ENCODE measurements at regions not wholly inside any gene's neighbourhood (a gene's known extent, or its start where the extent isn't known, plus 50 kb on each side); places are given as distances from the start of the nearest gene placed in this dataset.
"Not testable (repeated sequence)": the region's sequence is repeated elsewhere in the genome, so short reads cannot be mapped to it uniquely, and the experiment has no call there.

DNA sequence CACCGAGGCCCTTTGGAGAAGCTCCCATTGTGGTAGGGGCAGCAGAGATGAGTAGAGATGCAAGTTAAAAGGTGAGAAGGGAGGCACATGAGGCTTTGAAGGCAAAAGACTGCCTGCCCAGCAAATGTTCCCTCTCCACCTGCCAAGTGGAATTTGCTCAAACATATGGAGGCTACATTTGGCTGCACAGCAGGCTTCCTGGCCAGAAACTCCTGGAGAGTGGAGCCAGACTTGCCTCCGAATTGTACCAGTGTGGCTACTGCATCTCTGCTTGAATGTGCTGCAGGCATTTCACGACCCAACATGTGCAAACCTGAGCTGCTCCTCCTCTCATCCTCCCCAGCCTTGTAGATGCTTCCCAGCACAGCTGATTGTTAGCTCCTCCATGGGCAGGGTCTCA lies 229.2 kb downstream of the ZNF621 start:
- Histone ChIP-seq H3K4me2 (ENCODE audit: unreplicated experiment) (no peak overlapping the region), H3K9me2 (ENCODE audit: insufficient read depth) (no peaks in the 10 kb centered on the region), H3K79me2 (ENCODE audit: insufficient read depth) (no peaks in the 10 kb centered on the region), H3K27me3 (replicated peaks; ENCODE audit: insufficient read depth) (no peaks in the 10 kb centered on the region), H3K36me3 (ENCODE audit: low read depth) (no peaks in the 10 kb centered on the region), H3K9me3 (ENCODE audit: low read depth) (no peaks in the 10 kb centered on the region), H4K20me1 (ENCODE audit: insufficient read depth) (no peaks in the 10 kb centered on the region), H3K4me3 (no peak overlapping the region), H2AFZ (no peak overlapping the region), H3K27ac (no peak overlapping the region), H3K9ac (no peak overlapping the region), H3F3A (ENCODE audit: insufficient read depth) (no peaks in the 10 kb centered on the region), H3K4me1 (ENCODE audit: insufficient read depth) (no peaks in the 10 kb centered on the region)
- TF ChIP-seq EZH2 (IDR thresholded peaks at IDR 0.05; ENCODE audit: insufficient read depth, poor library complexity, severe bottlenecking) (no peak), EZH2phosphoT487 (IDR thresholded peaks at IDR 0.05; ENCODE audit: insufficient read depth, low read depth) (no peak)
- in situ Hi-C loops (cut with MboI) = no loop called here
- WGBS, 2 experiments (ENCODE audit: low coverage in 1 of 2, low lambda C conversion rate in 2 of 2, missing lambda C conversion rate in 2 of 2) = 6 to 13% methylated on average over 2 to 3 of the region's 3 CpGs
- no peak for DNase-seq

DNA sequence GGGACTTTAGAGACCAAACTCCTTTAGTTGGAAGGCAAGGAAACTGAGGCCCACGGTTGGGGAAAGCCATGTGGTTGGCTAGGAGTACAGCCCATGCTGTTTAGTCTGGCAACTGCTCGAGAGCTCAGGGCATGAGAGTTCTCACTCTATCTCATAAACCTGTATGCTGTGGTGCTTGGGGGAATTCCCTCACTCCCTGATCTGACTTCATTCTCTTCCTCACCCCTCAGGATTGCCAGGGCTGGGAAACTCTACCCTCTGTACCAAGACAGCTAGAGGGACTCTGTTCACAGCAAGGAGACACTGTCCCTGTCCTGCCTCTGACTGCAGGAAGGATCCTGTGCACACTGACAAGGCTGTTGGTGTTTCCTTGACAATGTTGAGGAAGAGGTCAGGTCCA lies 230.2 kb downstream of the ZNF621 start:
- 44 to 45% methylated on average over 2 of the region's 2 CpGs for WGBS, 2 experiments (ENCODE audit: low coverage in 1 of 2, low lambda C conversion rate in 2 of 2, missing lambda C conversion rate in 2 of 2)
- Histone ChIP-seq H3K9me3 (ENCODE audit: low read depth) (no peaks in the 10 kb centered on the region), H2AFZ (no peak overlapping the region), H3K27me3 (replicated peaks; ENCODE audit: insufficient read depth) (no peaks in the 10 kb centered on the region), H3K27ac (no peak overlapping the region), H3F3A (ENCODE audit: insufficient read depth) (no peaks in the 10 kb centered on the region), H3K4me3 (no peak overlapping the region), H3K9me2 (ENCODE audit: insufficient read depth) (no peaks in the 10 kb centered on the region), H3K4me1 (ENCODE audit: insufficient read depth) (no peaks in the 10 kb centered on the region), H3K79me2 (ENCODE audit: insufficient read depth) (no peaks in the 10 kb centered on the region), H3K9ac (no peak overlapping the region), H4K20me1 (ENCODE audit: insufficient read depth) (no peaks in the 10 kb centered on the region), H3K4me2 (ENCODE audit: unreplicated experiment) (no peak overlapping the region), H3K36me3 (ENCODE audit: low read depth) (no peaks in the 10 kb centered on the region)
- in situ Hi-C loops (cut with MboI) = no loop called here
- TF ChIP-seq EZH2phosphoT487 (IDR thresholded peaks at IDR 0.05; ENCODE audit: insufficient read depth, low read depth) = no peak
- TF ChIP-seq EZH2 (IDR thresholded peaks at IDR 0.05; ENCODE audit: insufficient read depth, poor library complexity, severe bottlenecking) = no peak
- no peak for DNase-seq

DNA sequence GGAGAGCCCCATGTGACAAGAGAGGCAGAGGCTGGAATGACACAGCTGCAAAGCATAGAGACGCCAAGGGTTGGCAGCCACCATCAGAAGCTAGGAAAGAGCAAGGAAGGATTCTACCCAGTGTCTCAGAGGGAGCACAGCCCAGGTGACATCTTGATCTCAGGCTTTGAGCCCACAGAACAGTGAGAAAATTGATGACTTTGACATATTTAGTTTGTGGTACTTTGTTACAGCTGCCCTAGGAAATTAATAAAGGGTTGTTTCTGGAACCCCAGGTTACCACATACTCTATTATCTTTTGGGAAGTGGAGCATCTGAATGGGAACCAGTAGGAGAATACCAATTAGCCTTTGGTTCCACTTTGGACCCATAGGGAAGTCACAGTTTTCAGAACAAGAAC lies 231.7 kb downstream of the ZNF621 start:
- H3K79me2 ChIP-seq (ENCODE audit: insufficient read depth) = no peaks in the 10 kb centered on the region
- DNase-seq = no peak
- no peaks in the 10 kb centered on the region for H3K36me3 ChIP-seq (ENCODE audit: low read depth)
- H2AFZ ChIP-seq = no peak overlapping the region
- WGBS, 2 experiments (ENCODE audit: low coverage in 1 of 2, low lambda C conversion rate in 2 of 2, missing lambda C conversion rate in 2 of 2) = 10 to 11% methylated on average over 1 of the region's 1 CpG
- no peaks in the 10 kb centered on the region for H4K20me1 ChIP-seq (ENCODE audit: insufficient read depth)
- TF ChIP-seq EZH2 (IDR thresholded peaks at IDR 0.05; ENCODE audit: insufficient read depth, poor library complexity, severe bottlenecking) = no peak
- TF ChIP-seq EZH2phosphoT487 (IDR thresholded peaks at IDR 0.05; ENCODE audit: insufficient read depth, low read depth) = no peak
- H3K4me2 ChIP-seq (ENCODE audit: unreplicated experiment) = no peak overlapping the region
- H3K9me3 ChIP-seq (ENCODE audit: low read depth) = no peaks in the 10 kb centered on the region
- no peaks in the 10 kb centered on the region for H3K9me2 ChIP-seq (ENCODE audit: insufficient read depth)
- H3F3A ChIP-seq (ENCODE audit: insufficient read depth) = no peaks in the 10 kb centered on the region
- in situ Hi-C loops (cut with MboI) = no loop called here
- H3K4me3 ChIP-seq = no peak overlapping the region
- H3K4me1 ChIP-seq (ENCODE audit: insufficient read depth) = no peaks in the 10 kb centered on the region
- no peaks in the 10 kb centered on the region for H3K27me3 ChIP-seq (replicated peaks; ENCODE audit: insufficient read depth)
- no peak overlapping the region for H3K9ac ChIP-seq
- no peak overlapping the region for H3K27ac ChIP-seq

DNA sequence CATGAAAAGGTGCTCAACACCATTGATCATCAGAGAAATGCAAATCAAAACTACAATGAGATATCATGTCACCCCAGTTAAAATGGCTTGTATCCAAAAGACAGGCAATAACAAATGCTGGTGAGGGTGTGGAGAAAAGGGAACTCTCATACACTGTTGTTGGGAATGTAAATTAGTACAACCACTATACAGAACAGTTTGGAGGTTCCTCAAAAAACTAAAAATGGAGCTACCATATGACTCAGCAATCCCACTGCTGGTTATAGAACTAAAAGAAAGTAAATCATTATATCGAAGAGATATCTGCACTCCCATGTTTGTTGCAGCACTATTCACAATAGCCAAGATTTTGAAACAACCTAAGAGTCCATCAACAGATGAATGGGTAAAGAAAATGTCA lies 238.0 kb downstream of the ZNF621 start:
- in situ Hi-C loops (cut with MboI); DNase-seq; H3K4me1 ChIP-seq (ENCODE audit: insufficient read depth); H4K20me1 ChIP-seq (ENCODE audit: insufficient read depth); H3K9ac ChIP-seq; H3K36me3 ChIP-seq (ENCODE audit: low read depth); H2AFZ ChIP-seq; H3K79me2 ChIP-seq (ENCODE audit: insufficient read depth); H3K27me3 ChIP-seq (replicated peaks; ENCODE audit: insufficient read depth); H3K9me3 ChIP-seq (ENCODE audit: low read depth); H3K4me2 ChIP-seq (ENCODE audit: unreplicated experiment); H3K4me3 ChIP-seq; H3K27ac ChIP-seq; H3F3A ChIP-seq (ENCODE audit: insufficient read depth); H3K9me2 ChIP-seq (ENCODE audit: insufficient read depth): not testable (repeated sequence)
- 60 to 72% methylated on average over 1 of the region's 1 CpG for WGBS, 2 experiments (ENCODE audit: low coverage in 1 of 2, low lambda C conversion rate in 2 of 2, missing lambda C conversion rate in 2 of 2)

DNA sequence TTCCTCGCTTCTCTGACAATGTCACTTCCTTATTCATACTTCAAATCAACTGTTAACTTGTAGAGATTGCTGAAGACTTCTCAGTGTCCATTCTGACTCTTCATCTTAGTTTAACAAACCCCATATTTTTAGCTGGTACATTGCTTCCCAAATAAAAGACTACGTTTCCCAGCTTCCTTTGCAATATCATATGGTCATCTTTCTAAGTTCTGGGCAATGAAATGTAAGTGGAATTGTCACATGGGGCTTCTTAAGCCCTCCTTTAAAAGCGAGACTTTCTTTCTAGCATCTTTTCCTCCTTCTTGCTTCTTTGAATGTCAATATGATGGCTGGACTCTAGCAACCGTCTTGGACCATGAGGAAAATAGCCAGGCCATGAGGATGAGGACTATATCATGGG lies 239.0 kb downstream of the ZNF621 start:
- no peak for DNase-seq
- H3K79me2 ChIP-seq (ENCODE audit: insufficient read depth) = no peaks in the 10 kb centered on the region
- H3K9me2 ChIP-seq (ENCODE audit: insufficient read depth) = no peaks in the 10 kb centered on the region
- in situ Hi-C loops (cut with MboI) = no loop called here
- H4K20me1 ChIP-seq (ENCODE audit: insufficient read depth) = no peaks in the 10 kb centered on the region
- no peaks in the 10 kb centered on the region for H3F3A ChIP-seq (ENCODE audit: insufficient read depth)
- H3K27me3 ChIP-seq (replicated peaks; ENCODE audit: insufficient read depth) = no peaks in the 10 kb centered on the region
- H3K4me2 ChIP-seq (ENCODE audit: unreplicated experiment) = no peak overlapping the region
- WGBS, 2 experiments (ENCODE audit: low coverage in 1 of 2, low lambda C conversion rate in 2 of 2, missing lambda C conversion rate in 2 of 2) = 41 to 43% methylated on average over 4 of the region's 4 CpGs
- no peak overlapping the region for H3K9ac ChIP-seq
- H3K4me3 ChIP-seq = no peak overlapping the region
- no peaks in the 10 kb centered on the region for H3K36me3 ChIP-seq (ENCODE audit: low read depth)
- no peaks in the 10 kb centered on the region for H3K4me1 ChIP-seq (ENCODE audit: insufficient read depth)
- no peaks in the 10 kb centered on the region for H3K9me3 ChIP-seq (ENCODE audit: low read depth)
- no peak for TF ChIP-seq EZH2phosphoT487 (IDR thresholded peaks at IDR 0.05; ENCODE audit: insufficient read depth, low read depth)
- no peak for TF ChIP-seq EZH2 (IDR thresholded peaks at IDR 0.05; ENCODE audit: insufficient read depth, poor library complexity, severe bottlenecking)
- no peak overlapping the region for H2AFZ ChIP-seq
- H3K27ac ChIP-seq = no peak overlapping the region
